HG02610 (cell line): ENCODE measurements at regions not wholly inside any gene's neighbourhood (a gene's known extent, or its start where the extent isn't known, plus 50 kb on each side); places are given as distances from the start of the nearest gene placed in this dataset.

Experiments
- ATAC-seq: cut with Tn5 transposase; IDR thresholded peaks from one replicate; pipeline ENCODE4 v1.9.1; 2021; ENCODE audit warnings: mild to moderate bottlenecking, moderate library complexity; ENCODE audit not compliant: unreplicated experiment

GRCh38 chr9:129232839-129233591 is 55.0 kb upstream of the IER5L start:
- no peak for ATAC-seq

- ATAC-seq: no peak
Observed at GRCh38 chr9:129231759-129232158, 53.7 kb upstream of the IER5L start.

DNA sequence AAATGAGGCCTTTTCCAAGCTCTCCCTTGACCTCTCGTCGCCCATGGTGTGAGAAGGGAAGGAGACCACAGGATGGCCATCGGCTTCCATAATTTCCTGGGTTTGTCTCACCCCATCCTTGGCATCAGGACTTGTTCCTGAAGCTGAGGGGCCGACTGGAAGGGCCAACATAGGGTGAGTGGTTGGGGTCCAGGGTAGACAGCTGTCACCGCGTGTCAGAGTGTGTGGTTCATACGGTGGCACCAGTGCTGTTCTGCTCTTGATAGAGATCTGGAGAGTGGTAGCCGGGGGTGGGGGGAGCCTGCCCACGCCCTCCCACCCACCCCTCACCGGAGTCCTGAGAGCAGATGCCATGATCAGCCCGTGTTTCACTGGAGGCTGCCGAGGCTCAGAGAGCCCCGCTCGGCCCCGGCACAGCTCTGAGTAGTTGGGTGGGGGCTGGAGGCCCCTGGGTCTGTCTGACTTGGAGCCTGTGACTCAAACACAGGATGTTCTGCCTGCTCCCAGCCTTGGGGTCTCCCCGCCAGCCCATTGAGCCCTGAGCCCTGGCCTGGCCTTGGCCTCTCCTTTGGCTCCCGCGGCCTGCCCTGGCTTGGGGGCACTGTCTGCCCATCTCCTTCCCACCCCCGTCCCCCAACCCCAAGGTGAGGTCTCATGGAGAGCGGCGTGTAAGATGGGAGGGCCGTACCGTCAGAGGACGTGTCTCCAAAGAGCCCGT is 53.1 kb upstream of the IER5L start:
- no peak for ATAC-seq

DNA sequence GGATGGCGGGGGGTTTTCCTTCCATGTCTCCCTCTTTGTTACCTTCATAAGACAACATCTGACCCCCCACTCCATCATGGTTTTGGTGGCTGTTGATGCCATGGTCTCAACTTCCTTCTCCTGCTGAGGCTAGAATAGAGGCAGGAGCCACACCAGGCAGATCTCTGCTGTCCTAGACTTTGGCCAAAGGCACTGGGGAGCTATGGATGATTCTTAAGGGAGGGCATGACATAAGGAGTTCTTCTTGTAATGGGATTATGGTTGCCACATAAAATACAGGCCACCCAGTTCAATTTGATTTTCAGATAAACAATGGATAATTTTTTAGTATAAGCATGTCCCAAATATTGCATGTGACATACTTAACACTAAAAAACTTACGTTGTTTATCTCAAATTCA is 52.2 kb upstream of the IER5L start:
- ATAC-seq: no peak
